Amniotic epithelial cell (primary cell): ENCODE measurements at regions not wholly inside any gene's neighbourhood (a gene's known extent, or its start where the extent isn't known, plus 50 kb on each side); places are given as distances from the start of the nearest gene placed in this dataset.
"Not testable (repeated sequence)": the region's sequence is repeated elsewhere in the genome, so short reads cannot be mapped to it uniquely, and the experiment has no call there.

Experiments used
- DNase-seq: peaks from one replicate; pipeline ENCODE4 v3.0.0-alpha.2; 2010; ENCODE audit warnings: low read depth

- no peak for DNase-seq
These were observed 375.7 kb upstream of the PRR16 start for GRCh38 chr5:120088412-120088811.

DNA sequence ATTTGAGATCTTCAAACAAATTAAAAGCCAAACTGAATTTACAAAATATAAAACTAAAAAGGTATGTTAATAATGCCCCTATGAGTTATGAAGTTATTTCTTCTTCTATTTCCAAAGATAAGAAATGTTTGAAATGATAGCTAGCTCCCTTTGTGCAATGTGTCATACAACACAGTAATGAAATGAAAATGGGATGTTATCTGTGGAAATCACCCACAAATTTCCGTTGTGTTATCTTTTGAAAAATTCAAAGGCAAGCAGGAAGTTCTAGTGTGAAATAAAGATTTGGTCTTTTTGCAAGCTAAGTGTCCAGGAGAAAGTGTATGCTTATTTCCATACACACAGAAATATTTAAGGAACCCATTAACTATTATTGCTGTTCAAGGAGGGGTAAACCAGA is 375.3 kb upstream of the PRR16 start:
- DNase-seq: peak; percentile 65

DNA sequence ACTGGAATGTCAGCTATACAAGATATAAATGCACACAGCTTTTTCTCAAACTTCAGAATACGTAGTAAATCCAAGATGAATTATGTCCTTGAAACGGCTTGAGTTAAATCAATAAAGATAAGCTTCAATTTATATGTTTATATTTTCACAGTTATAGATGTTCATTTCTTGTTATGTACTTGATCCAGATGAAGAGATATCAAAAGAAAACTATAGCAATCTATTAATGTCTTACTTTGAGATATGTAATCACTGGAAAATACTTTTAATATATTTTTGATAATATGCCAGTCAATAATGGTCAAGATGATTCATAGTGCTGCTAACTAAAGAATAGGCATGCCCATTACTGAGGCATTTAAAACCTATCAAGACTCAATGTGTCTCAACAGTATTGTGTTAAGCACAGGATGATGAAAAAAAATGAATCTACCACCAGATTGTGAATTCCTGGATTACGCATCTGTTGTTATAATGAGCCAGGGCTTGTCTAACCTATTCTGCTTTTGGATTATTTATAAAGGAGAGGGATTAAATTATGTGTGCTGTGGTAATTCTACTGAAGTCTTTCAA is 372.6 kb upstream of the PRR16 start:
- DNase-seq: no peak

- no peak for DNase-seq
These were observed 371.5 kb upstream of the PRR16 start for GRCh38 chr5:120092649-120093048.

- no peak for DNase-seq
These were observed 370.9 kb upstream of the PRR16 start for GRCh38 chr5:120093178-120093577.

- DNase-seq: peak; percentile 40
These were observed 367.7 kb upstream of the PRR16 start for GRCh38 chr5:120096413-120096812.

DNA sequence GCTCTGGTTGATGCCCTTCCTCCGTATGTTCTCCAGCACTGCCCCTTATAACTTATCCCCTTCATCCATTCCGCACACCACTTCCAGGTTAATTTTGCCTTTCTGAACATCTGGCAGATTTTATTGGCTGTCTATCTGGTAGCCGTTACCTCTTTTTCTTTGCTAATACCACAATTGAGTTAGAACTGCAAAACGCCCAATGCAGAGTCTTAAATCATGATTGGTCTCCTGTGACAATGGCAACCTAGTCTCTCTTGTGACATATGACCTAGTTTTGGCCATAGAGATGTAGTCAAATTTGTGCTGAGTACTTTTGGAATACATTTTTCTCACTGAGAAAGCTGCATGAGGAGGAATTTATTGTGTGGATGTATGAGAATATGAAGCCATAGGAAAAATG is 365.7 kb upstream of the PRR16 start:
- no peak for DNase-seq

DNA sequence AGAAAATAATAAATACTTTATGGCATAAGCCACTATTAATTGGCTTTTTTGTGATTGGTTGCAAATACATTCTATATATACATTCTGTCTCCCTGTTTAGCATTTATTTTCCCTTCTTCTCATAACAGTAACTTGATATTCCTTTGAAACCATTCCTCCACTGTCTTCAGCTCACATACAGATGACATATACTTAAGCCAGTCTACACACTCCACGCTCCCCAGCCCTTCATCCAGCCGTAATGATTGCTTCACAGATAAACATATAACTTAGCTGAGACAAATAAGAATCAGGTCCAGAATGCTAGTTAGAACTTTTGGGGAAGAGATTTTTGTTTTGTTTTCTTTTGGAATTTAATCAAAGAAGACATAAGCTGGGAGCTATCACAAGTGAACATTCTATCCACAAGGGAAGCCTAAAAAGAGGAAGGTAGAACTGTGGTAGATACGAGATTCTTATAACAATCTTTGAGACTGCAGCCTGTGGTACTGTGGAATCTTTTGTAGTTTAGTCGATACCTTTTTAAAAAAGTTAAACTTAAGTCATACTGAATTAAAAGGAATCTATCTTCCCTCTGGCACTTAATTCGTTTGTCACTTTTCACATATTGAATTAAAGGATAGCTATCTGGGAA is 365.1 kb upstream of the PRR16 start:
- no peak for DNase-seq

DNA sequence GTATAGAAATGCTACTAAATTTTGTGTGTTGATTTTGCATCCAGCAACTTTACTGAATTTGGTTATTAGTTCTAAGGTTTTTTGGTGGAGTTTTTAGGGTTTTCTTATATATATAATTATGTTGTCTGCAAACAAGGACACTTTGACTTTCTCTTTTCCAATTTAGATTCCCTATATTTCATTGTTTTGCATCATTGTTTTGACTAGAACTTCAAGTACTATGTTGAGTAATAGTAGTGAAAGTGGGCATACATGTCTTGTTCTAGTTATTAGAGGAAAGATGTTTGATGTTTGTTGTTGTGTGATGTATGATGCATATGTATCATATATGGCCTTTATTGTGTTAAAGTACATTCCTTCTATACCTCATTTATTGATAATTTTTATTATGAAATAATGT is 362.3 kb upstream of the PRR16 start:
- DNase-seq: no peak

GRCh38 chr5:120103495-120103894 is 360.6 kb upstream of the PRR16 start:
- DNase-seq: no peak

DNA sequence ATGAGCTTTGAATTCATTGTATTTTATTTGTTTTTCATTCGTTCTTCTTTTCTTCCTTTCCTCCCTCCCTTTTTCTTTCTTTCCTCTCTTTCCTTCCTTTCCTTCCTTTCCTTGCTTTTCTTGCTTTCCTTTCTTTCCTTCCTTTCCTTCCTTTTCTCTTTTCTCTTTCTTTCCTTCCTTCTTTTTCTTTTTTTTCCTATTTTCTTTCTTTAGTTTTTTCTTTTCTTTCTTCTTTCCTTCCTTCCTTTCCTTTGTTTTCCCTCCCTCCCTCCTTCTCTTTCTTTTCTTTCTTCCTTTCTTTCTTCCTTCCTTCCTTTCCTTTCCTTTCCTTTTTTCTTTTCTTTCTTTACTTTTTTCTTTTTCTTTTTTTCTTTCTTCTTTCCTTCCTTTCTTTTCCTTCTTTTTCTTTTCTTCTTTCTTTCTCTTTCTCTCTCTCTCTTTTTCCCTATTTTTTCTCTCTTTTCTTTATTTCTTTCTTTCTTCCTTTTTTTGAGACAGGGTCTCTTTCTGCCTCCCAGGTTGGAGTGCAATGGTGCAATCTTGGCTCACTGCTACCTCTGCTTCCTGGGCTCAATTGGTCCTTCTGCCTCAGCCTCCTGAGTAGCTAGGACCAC is 357.1 kb upstream of the PRR16 start:
- no peak for DNase-seq

DNA sequence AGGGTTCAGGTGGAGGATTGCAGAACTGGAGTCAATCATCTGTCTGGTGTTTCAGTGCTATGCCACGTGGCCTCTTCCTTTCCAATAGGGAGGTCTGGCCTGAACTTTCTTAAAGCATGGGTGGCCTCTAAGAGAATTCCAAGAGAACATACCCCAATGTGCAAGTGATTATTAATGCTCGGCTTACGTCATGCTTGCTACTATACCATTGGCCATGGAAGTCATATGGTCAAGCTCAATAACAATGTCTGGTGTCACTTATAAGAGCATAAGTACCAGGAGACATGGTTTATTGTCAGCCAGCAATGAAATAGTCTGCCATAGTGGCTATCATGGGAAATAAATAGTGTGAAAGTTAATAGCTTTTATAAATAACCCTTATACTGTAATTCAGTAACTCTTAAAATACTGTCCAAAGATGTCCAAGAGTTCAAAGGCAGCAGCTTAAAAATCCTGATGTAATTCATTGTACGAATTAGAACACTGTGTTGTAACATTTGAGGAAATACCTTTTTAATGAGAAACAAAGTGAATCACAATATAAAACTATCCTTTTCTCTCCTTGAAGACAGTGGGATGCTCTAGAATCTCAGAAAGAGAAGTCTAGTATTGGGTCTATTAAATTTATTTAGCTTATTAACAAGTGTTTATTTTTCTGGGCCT is 355.4 kb upstream of the PRR16 start:
- DNase-seq: peak; percentile 57

DNA sequence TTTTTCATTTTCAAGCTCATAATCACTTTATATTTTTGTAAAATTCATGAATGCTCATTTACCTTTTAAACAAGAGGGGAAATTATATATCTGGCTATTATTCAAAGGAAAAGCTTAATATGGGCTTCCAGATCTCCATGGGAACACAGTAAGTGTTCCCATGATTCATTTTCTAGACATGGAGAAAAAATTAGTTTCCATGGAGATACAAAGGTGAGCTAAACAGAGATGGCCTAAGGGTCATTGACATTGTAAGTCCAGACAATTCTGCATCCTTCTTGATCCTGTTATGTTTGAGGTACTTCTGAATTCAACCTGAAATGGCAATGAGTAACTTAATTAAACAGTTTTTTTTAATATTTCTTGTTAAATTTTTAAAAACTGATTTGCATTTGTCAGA is 341.4 kb upstream of the PRR16 start:
- peak; percentile 7 for DNase-seq

DNA sequence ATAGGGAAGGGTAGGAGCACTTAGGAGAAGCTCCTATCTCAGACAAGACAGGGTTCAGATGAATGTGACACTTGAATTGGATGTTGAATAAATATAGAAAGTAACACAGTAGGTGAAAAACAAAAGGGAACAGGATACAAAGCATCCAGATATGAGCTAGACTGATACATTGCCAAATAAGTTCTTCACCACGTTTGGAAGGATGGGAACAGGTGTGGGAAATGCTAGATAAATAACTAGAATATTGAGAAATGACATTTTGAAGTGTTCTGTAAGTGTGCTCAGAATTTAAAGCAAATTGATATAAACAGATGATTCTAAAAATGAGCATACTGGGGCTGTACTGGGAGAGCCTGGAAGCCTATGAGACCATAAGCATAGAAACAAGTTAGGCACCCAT is 340.1 kb upstream of the PRR16 start:
- no peak for DNase-seq

DNA sequence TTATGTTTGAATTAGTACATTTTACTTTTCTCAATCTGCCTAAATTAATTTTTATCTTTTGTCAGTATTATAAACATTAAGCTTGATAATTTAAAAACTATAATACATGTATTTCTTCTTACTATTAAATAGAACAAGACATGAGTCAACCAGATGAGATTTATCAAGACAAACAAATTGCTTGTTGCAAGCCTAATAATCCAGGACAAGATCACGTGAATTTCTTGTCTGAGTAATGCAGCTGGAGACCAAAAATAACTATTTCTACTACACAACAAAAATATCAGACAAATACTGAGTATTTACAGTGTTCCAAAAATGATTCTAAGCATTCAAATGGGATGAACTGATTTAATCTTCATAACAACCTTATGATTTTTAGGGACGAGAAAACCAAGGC is 339.1 kb upstream of the PRR16 start:
- peak; percentile 79 for DNase-seq

GRCh38 chr5:120132347-120132746 is 331.8 kb upstream of the PRR16 start:
- DNase-seq: not testable (repeated sequence)

- DNase-seq: peak; percentile 25
These were observed 329.2 kb upstream of the PRR16 start for GRCh38 chr5:120134944-120135343.

DNA sequence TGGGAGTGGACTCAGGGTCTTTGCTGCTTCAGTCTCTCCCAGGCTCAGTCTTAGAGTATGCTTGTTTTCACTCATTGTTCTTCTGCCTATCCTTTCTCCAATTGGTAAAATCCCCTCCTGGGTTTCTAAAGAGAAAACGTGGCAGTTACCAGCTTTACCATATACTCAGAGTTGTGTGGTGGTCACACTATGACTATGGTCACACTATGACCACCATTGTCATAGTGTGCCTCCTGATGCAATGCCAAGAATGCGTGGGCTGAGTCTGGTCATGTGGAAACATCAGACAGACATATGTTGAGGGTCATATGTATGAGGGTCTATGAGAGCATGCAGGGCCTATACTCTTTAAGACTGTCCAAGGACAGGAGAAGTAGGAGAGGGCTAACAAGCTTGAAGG is 326.5 kb upstream of the PRR16 start:
- DNase-seq: no peak

- peak; percentile 99 for DNase-seq
These were observed 325.1 kb upstream of the PRR16 start for GRCh38 chr5:120139039-120139438.

GRCh38 chr5:120140501-120140900 is 323.6 kb upstream of the PRR16 start:
- DNase-seq: no peak

DNA sequence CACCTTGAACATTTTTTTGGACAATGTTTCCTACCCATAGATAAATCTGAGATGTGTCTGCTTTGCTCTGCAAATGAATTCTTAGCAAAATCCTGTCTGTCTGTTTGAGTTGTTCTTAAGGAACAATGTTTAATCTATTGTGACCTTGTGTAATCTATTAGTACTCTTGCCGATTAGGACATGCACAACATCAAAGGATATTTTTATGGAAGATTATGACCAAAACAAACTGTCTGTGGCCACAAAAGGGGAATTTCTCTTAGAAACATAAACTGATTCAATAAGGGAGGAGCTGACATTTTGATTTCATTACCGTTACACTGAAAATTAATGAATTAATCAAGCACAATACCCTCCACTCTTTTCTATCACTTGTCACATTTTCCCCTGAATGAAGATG is 323.0 kb upstream of the PRR16 start:
- DNase-seq: no peak

DNA sequence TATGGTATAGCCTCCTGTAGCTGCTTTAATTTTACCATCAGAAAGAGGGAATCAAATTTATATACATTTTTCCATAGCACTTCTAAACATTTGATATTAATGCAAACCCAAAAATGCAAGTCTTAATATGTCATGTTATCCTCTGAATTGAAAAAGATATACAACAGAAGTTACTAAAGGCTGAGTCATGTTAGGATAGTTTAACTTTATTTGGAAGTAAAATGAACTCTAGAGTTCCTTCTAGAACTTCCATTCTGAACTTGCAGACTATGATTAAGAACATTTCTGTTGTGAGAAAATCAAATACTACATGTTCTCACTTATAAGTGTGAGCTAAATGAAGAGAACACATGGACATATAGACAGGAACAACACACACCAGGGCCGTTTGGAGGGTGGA is 317.3 kb upstream of the PRR16 start:
- peak; percentile 17 for DNase-seq

GRCh38 chr5:120147911-120148310 is 316.2 kb upstream of the PRR16 start:
- DNase-seq: not testable (repeated sequence)
